ENCODE measurements at regions not wholly inside any gene's neighbourhood (a gene's known extent, or its start where the extent isn't known, plus 50 kb on each side); places are given as distances from the start of the nearest gene placed in this dataset.
A peak's percentile ranks its signal among the peaks of the same experiment; 100 is the strongest.

- Histone ChIP-seq H3K27me3 (ENCODE audit: control insufficient read depth in 2 of 2, insufficient read depth in 2 of 2, low read length in 2 of 2) (no peaks in the 10 kb centered on the region), H3K9ac (replicated peaks; ENCODE audit: extremely low read depth, insufficient read depth, low read length) (no peak overlapping the region), H3K27ac (ENCODE audit: insufficient read depth, low read depth, low read length) (no peak overlapping the region), H3K4me2 (ENCODE audit: insufficient read depth, low read length) (no peak overlapping the region), H2AFZ (ENCODE audit: low read depth, low read length) (no peak overlapping the region), H3K9me3 (replicated peaks; ENCODE audit: control insufficient read depth, insufficient read depth, low read length) (no peaks in the 10 kb centered on the region), H4K20me1 (replicated peaks; ENCODE audit: control insufficient read depth, extremely low read depth, insufficient read depth, low read length) (peaks cover 4% of the 10 kb centered on the region), H3K4me1 (ENCODE audit: control insufficient read depth, extremely low read depth, insufficient read depth, low read length) (peaks cover 11% of the 10 kb centered on the region), H3K4me3 (replicated peaks in 1 of 3; ENCODE audit: insufficient read depth in 1 of 3, low read depth in 1 of 3, low read length in 3 of 3) (no peak overlapping the region), H3K79me2 (ENCODE audit: control insufficient read depth, insufficient read depth, low read length) (peaks cover 29% of the 10 kb centered on the region), H3K36me3 (ENCODE audit: control insufficient read depth in 2 of 2, extremely low read depth in 1 of 2, insufficient read depth in 2 of 2, low read length in 2 of 2) (peaks cover 3 to 6% of the 10 kb centered on the region in 2 experiments), H3K9me1 (replicated peaks; ENCODE audit: control insufficient read depth, extremely low read depth, insufficient read depth, low read length) (no peaks in the 10 kb centered on the region)
- intact Hi-C loops (cut with micrococcal nuclease) = no loop called here
- FAIRE-seq (no peak), DNase-seq (ENCODE audit: low read depth, low spot score) (peak; percentile 24)
- no TSS peak for BruUV-seq (replicated peaks)
- ChIA-PET POLR2A (no interaction called here), CTCF (interaction anchor here (1.1 to 1.4 kb wide), 2 partner anchors 14 to 54 kb away, joined by 3 read pairs; no protein-coding TSS in a partner anchor)
- dilution Hi-C loops (cut with MboI; ENCODE audit: extremely low pct_ligation_motif_present, low sequenced_read_pairs) = no loop called here
- TF ChIP-seq, protein P1, sequence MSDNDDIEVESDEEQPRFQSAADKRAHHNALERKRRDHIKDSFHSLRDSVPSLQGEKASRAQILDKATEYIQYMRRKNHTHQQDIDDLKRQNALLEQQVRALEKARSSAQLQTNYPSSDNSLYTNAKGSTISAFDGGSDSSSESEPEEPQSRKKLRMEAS (IDR thresholded peaks at IDR 0.05; ENCODE audit: insufficient read depth, insufficient read length) = no peak
- TF ChIP-seq GATA2 (IDR thresholded peaks at IDR 0.05; ENCODE audit: insufficient read depth, insufficient read length, low read depth, low read length) (no peak), POLR2AphosphoS5 (IDR thresholded peaks at IDR 0.05; ENCODE audit: insufficient read depth, low read depth, low read length) (no peak)
Observed at GRCh38 chr3:72379500-72380187, 468.6 kb downstream of the SHQ1 start.

DNA sequence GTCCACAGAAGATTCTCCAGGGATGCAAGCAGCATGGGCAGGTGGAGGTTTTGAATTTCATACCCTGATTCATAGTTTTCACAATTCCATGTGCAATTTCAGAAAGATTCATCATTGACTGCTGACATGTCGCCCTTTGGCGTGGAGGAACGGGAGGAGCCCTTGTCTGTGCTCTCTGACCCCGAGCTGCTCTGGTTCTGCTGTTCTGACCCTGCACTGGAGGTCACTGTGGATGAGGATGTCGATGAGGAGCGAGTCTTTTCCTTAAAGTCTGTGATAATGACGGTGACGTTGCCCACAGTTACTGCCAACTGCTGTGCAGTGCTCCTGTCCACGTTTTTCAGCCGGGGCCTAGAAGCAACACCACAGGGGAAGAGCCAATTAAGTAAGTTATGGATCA is 470.0 kb downstream of the SHQ1 start:
- Histone ChIP-seq H3K9me1 (replicated peaks; ENCODE audit: control insufficient read depth, extremely low read depth, insufficient read depth, low read length) (no peaks in the 10 kb centered on the region), H3K27ac (ENCODE audit: insufficient read depth, low read depth, low read length) (no peak overlapping the region), H3K9me3 (replicated peaks; ENCODE audit: control insufficient read depth, insufficient read depth, low read length) (no peaks in the 10 kb centered on the region), H3K9ac (replicated peaks; ENCODE audit: extremely low read depth, insufficient read depth, low read length) (no peak overlapping the region), H3K27me3 (ENCODE audit: control insufficient read depth in 2 of 2, insufficient read depth in 2 of 2, low read length in 2 of 2) (no peaks in the 10 kb centered on the region), H3K79me2 (ENCODE audit: control insufficient read depth, insufficient read depth, low read length) (peaks cover 23% of the 10 kb centered on the region), H3K4me3 (replicated peaks in 1 of 3; ENCODE audit: insufficient read depth in 1 of 3, low read depth in 1 of 3, low read length in 3 of 3) (no peak overlapping the region), H3K36me3 (ENCODE audit: control insufficient read depth in 2 of 2, extremely low read depth in 1 of 2, insufficient read depth in 2 of 2, low read length in 2 of 2) (peaks cover 3 to 6% of the 10 kb centered on the region in 2 experiments), H3K4me1 (ENCODE audit: control insufficient read depth, extremely low read depth, insufficient read depth, low read length) (peaks cover 11% of the 10 kb centered on the region), H4K20me1 (replicated peaks; ENCODE audit: control insufficient read depth, extremely low read depth, insufficient read depth, low read length) (no peaks in the 10 kb centered on the region), H2AFZ (ENCODE audit: low read depth, low read length) (no peak overlapping the region), H3K4me2 (ENCODE audit: insufficient read depth, low read length) (no peak overlapping the region)
- intact Hi-C loops (cut with micrococcal nuclease) = no loop called here
- FAIRE-seq (no peak), DNase-seq (ENCODE audit: low read depth, low spot score) (no peak)
- ChIA-PET CTCF (no interaction called here), POLR2A (no interaction called here)
- dilution Hi-C loops (cut with MboI; ENCODE audit: extremely low pct_ligation_motif_present, low sequenced_read_pairs) = no loop called here
- TF ChIP-seq EZH2 (IDR thresholded peaks at IDR 0.05; ENCODE audit: borderline replicate concordance, low read depth, low read length, severe bottlenecking) = no peak
- BruUV-seq (replicated peaks) = no TSS peak

Measured in endothelial cell of umbilical vein (primary cell).